AG09309 (cell line): ENCODE measurements at regions not wholly inside any gene's neighbourhood (a gene's known extent, or its start where the extent isn't known, plus 50 kb on each side); places are given as distances from the start of the nearest gene placed in this dataset.

Experiments used
- DNase-seq: peaks from one replicate; pipeline ENCODE4 v3.0.0-alpha.2; 2010; ENCODE audit warnings: low read depth
- H3K4me3 ChIP-seq: 2 replicates; pipeline ENCODE4 v1.5.1; 2011; ENCODE audit warnings: mild to moderate bottlenecking, low read depth, low read length, moderate library complexity; ENCODE audit not compliant: control insufficient read depth
- TF ChIP-seq, protein P1 (sequence below): IDR thresholded peaks from 2 replicates; pipeline ENCODE4 v1.5.1; 2011; ENCODE audit warnings: mild to moderate bottlenecking, low read depth, low read length, inconsistent platforms; ENCODE audit not compliant: insufficient read depth, control insufficient read depth; ENCODE audit errors: missing control alignments

GRCh38 chr11:81476345-81476744, 1257.3 kb downstream of the FAM181B start:
- TF ChIP-seq, protein P1, sequence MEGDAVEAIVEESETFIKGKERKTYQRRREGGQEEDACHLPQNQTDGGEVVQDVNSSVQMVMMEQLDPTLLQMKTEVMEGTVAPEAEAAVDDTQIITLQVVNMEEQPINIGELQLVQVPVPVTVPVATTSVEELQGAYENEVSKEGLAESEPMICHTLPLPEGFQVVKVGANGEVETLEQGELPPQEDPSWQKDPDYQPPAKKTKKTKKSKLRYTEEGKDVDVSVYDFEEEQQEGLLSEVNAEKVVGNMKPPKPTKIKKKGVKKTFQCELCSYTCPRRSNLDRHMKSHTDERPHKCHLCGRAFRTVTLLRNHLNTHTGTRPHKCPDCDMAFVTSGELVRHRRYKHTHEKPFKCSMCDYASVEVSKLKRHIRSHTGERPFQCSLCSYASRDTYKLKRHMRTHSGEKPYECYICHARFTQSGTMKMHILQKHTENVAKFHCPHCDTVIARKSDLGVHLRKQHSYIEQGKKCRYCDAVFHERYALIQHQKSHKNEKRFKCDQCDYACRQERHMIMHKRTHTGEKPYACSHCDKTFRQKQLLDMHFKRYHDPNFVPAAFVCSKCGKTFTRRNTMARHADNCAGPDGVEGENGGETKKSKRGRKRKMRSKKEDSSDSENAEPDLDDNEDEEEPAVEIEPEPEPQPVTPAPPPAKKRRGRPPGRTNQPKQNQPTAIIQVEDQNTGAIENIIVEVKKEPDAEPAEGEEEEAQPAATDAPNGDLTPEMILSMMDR, result no peak
- no peak overlapping the region for H3K4me3 ChIP-seq
- no peak for DNase-seq

DNA sequence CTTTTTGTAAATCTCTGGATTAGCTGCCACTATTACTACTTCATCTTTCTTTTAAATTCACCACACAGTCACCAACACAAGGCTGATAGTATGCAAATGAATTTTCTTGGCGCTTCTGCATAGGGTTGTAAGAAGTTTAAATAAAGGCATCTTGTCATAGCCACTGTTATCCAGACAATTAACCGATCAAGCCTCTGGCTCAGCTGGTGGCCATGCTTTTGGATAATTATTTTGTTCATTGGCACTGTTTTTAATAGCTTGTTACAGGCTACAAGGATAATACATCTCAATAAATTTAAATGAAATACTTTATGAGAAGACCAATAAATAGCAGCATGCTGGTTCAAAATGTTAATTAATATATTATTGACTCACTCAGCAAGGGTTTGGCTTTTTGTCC, 1261.0 kb downstream of the FAM181B start:
- no peak overlapping the region for H3K4me3 ChIP-seq
- TF ChIP-seq, protein P1, result no peak
- DNase-seq, result no peak

GRCh38 chr11:81470446-81470845, 1263.2 kb downstream of the FAM181B start:
- no peak overlapping the region for H3K4me3 ChIP-seq
- TF ChIP-seq, protein P1, result no peak
- DNase-seq, result no peak

- TF ChIP-seq, protein P1, result no peak
- no peak overlapping the region for H3K4me3 ChIP-seq
- no peak for DNase-seq
Observed at GRCh38 chr11:81459766-81460306, 1273.8 kb downstream of the FAM181B start.

- TF ChIP-seq, protein P1, result no peak
- DNase-seq, result no peak
Observed at GRCh38 chr11:81449588-81450156, 1284.0 kb downstream of the FAM181B start.

DNA sequence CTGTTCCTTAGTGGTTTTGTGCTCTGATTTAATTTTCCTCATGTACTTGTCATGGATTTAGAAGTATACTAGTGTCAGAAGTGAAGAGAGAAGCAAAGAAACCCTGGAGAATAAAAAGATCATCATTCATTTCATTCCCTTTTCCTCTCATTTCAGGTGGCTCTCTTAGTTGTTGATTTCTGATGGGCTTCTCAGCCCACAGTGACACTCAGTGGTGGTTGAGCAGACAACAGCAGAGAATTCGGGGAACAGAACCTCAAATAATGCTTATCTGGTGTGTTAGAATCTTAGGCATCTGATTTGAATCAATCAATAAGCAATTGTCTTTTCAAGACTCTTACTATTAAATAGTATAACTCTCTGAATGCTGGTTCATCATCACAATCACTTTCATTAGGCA, 1289.4 kb downstream of the FAM181B start:
- no peak overlapping the region for H3K4me3 ChIP-seq
- TF ChIP-seq, protein P1, result no peak
- no peak for DNase-seq

More at GRCh38 chr11:81449588-81450156, 1284.0 kb downstream of the FAM181B start:
- H3K4me3 ChIP-seq, result no peak overlapping the region
